K562 (cell line): ENCODE measurements at regions not wholly inside any gene's neighbourhood (a gene's known extent, or its start where the extent isn't known, plus 50 kb on each side); places are given as distances from the start of the nearest gene placed in this dataset.

Source experiments
- ATAC-seq: fragments of 200-7000 bp; cut with Tn5 transposase; 3 replicates; pipeline ENCODE4 v1.9.1; 2020; ENCODE audit warnings: moderate library complexity
- BruUV-seq: library from RNA; stranded (reverse); fragments of 400-500 nt; replicated peaks from 2 replicates; lab custom pipeline; 2021; lab: Mats Ljungman, UMichigan
- CTCF ChIA-PET: fragments of 300-600 bp; formaldehyde crosslinking; extraction: SDS; loops from one replicate; lab custom pipeline; 2021; ENCODE audit warnings: low intra/inter-chr PET ratio; lab: Yijun Ruan, JAX
- POLR2A ChIA-PET: fragments of 300-600, 350-650 bp; sonication (Branson Sonifier 250); formaldehyde crosslinking; extraction: SDS; loops from one replicate; lab custom pipeline; 2021; ENCODE audit warnings: antibody characterized with exemption, inconsistent platforms; lab: Yijun Ruan, JAX
- DNase-seq, 4 experiments: peaks; one replicate each; pipeline versions ENCODE4 v3.0.0 to v3.0.0-alpha.2; 2011 to 2018; ENCODE audit warnings: low spot score in 3 of 4, mixed read lengths in 3 of 4; ENCODE audit errors: extremely low read depth in 1 of 4
- FAIRE-seq: peaks from 2 replicates; lab custom pipeline; 2011; peaks lifted over from hg19 to GRCh38; lab: Jason Lieb, UNC
- H2AFZ ChIP-seq: 2 replicates; pipeline ENCODE4 v1.6.0; 2011; ENCODE audit warnings: low read depth, low read length, control low read depth, inconsistent platforms
- H3K27ac ChIP-seq: fragments of 200-600 bp; 3 replicates; pipeline ENCODE4 v1.8.0; 2011; ENCODE audit warnings: low read depth, mild to moderate bottlenecking, control low read depth, inconsistent platforms, low read length, moderate library complexity, mixed read lengths; ENCODE audit errors: extremely low read depth
- H3K27me3 ChIP-seq, 2 experiments: fragments of 300-600 bp in 1 of 2; 2 replicates in 1 of 2; 3 replicates in 1 of 2; pipeline versions ENCODE4 v1.6.0 to v1.8.0; 2011; ENCODE audit warnings: inconsistent platforms in 2 of 2, low read length in 2 of 2, mild to moderate bottlenecking in 1 of 2, mixed read lengths in 1 of 2, moderate library complexity in 1 of 2; ENCODE audit not compliant: control insufficient read depth in 2 of 2, insufficient read depth in 2 of 2
- H3K36me3 ChIP-seq: fragments of 300-600 bp; 3 replicates; pipeline ENCODE4 v1.8.0; 2011; ENCODE audit warnings: mild to moderate bottlenecking, low read length, inconsistent platforms; ENCODE audit not compliant: control insufficient read depth, insufficient read depth
- H3K4me1 ChIP-seq, 2 experiments: fragments of 200-600 bp in 1 of 2; replicated peaks in 1 of 2; 2 replicates in 1 of 2; 3 replicates in 1 of 2; pipeline versions ENCODE4 v1.5.1 to v1.8.0; 2011; ENCODE audit warnings: inconsistent platforms in 2 of 2, low read length in 2 of 2, mild to moderate bottlenecking in 1 of 2, mixed read lengths in 1 of 2, moderate library complexity in 1 of 2; ENCODE audit not compliant: control insufficient read depth in 2 of 2, insufficient read depth in 2 of 2
- H3K4me2 ChIP-seq: 2 replicates; pipeline ENCODE4 v1.6.1; 2011; ENCODE audit warnings: low read length, control low read depth, inconsistent platforms, mixed read lengths; ENCODE audit not compliant: insufficient read depth
- H3K4me3 ChIP-seq: fragments of 200-600 bp; sonication (generic), shearing (Covaris generic); 2 replicates; pipeline ENCODE4 v1.5.1; 2016; ENCODE audit warnings: control low read depth, inconsistent platforms
- H3K79me2 ChIP-seq: fragments of 200-600 bp; 3 replicates; pipeline ENCODE4 v1.8.0; 2011; ENCODE audit warnings: low read length, inconsistent platforms; ENCODE audit not compliant: control insufficient read depth, insufficient read depth
- H3K9ac ChIP-seq, 2 experiments: 2 replicates each; pipeline versions ENCODE4 v1.6.0 to v1.6.1; 2011; ENCODE audit warnings: low read depth in 2 of 2, low read length in 2 of 2, control low read depth in 1 of 2, inconsistent platforms in 1 of 2, mild to moderate bottlenecking in 1 of 2, mixed read lengths in 1 of 2; ENCODE audit not compliant: insufficient read depth in 1 of 2
- H3K9me1 ChIP-seq: one replicate; pipeline ENCODE4 v1.6.0; 2011; ENCODE audit warnings: inconsistent platforms, mild to moderate bottlenecking, low read length, moderate library complexity; ENCODE audit not compliant: control insufficient read depth, insufficient read depth
- H3K9me3 ChIP-seq: replicated peaks from 2 replicates; pipeline ENCODE4 v1.5.1; 2011; ENCODE audit warnings: low read depth, low read length, inconsistent platforms; ENCODE audit not compliant: control insufficient read depth, insufficient read depth
- H4K20me1 ChIP-seq: replicated peaks from 2 replicates; pipeline ENCODE4 v1.6.1; 2011; ENCODE audit warnings: low read length, inconsistent platforms, mixed read lengths; ENCODE audit not compliant: control insufficient read depth, insufficient read depth
- BRD4 ChIP-seq: fragments of 200-600 bp; sonication (generic); IDR thresholded peaks from 2 replicates; pipeline ENCODE4 v1.6.1; 2017; ENCODE audit warnings: inconsistent platforms
- CTCF ChIP-seq, 3 experiments: IDR thresholded peaks in 2 of 3; conservative IDR thresholded peaks in 1 of 3; 2 replicates each; pipeline ENCODE4 v1.5.1; 2011 to 2012; ENCODE audit warnings: low read length in 3 of 3, mild to moderate bottlenecking in 3 of 3, control low read depth in 2 of 3, improper control_type of control experiment in 1 of 3, inconsistent platforms in 1 of 3, low read depth in 1 of 3, mixed read lengths in 1 of 3, moderate library complexity in 1 of 3; ENCODE audit not compliant: insufficient read depth in 2 of 3
- FOXP1 ChIP-seq: sonication (generic); formaldehyde crosslinking; IDR thresholded peaks from 2 replicates; pipeline ENCODE4 v1.8.0; 2022; ENCODE audit warnings: mild to moderate bottlenecking, missing genetic modification reagents
- GTF2A2 ChIP-seq: IDR thresholded peaks from 2 replicates; pipeline ENCODE4 v1.6.1; 2016; ENCODE audit warnings: mild to moderate bottlenecking, missing genetic modification characterization, missing compliant biosample characterization
- KDM2B ChIP-seq: fragments of 250-450 bp; sonication (Bioruptor Pico); IDR thresholded peaks from 2 replicates; pipeline ENCODE4 v1.8.0; 2021; ENCODE audit warnings: mild to moderate bottlenecking, moderate library complexity
- MTA2 ChIP-seq: fragments of 450-650 bp; IDR thresholded peaks from 2 replicates; pipeline ENCODE4 v1.6.1; 2016; ENCODE audit warnings: low read depth
- NFIC ChIP-seq: fragments of 450-650 bp; IDR thresholded peaks from 2 replicates; pipeline ENCODE4 v1.6.1; 2017; ENCODE audit warnings: mild to moderate bottlenecking, inconsistent platforms
- NKRF ChIP-seq: fragments of 450-650 bp; IDR thresholded peaks from 2 replicates; pipeline ENCODE4 v1.6.1; 2016; ENCODE audit warnings: borderline replicate concordance
- PRDM10 ChIP-seq: fragments of 450-650 bp; IDR thresholded peaks from 2 replicates; pipeline ENCODE4 v1.6.1; 2018; ENCODE audit not compliant: partially characterized antibody
- RAD21 ChIP-seq, 2 experiments: fragments of 250-450 bp in 1 of 2; fragments of 450-650 bp in 1 of 2; sonication (Bioruptor Pico) in 1 of 2; formaldehyde crosslinking in 1 of 2; IDR thresholded peaks in 1 of 2; conservative IDR thresholded peaks in 1 of 2; 2 replicates each; pipeline versions ENCODE4 v1.4.0 to v1.8.0; 2020 to 2022; ENCODE audit warnings: mild to moderate bottlenecking in 2 of 2, moderate library complexity in 1 of 2
- SIN3B ChIP-seq: fragments of 450-650 bp; IDR thresholded peaks from 2 replicates; pipeline ENCODE4 v1.6.1; 2017; ENCODE audit warnings: low read depth, mild to moderate bottlenecking, moderate library complexity
- ZBTB8A ChIP-seq: fragments of 450-650 bp; IDR thresholded peaks from 2 replicates; pipeline ENCODE4 v1.6.1; 2018; ENCODE audit warnings: mild to moderate bottlenecking, moderate library complexity; ENCODE audit not compliant: partially characterized antibody
- ZNF24 ChIP-seq: fragments of 450-650 bp; IDR thresholded peaks from 2 replicates; pipeline ENCODE4 v1.6.1; 2016
- ZNF696 ChIP-seq: fragments of 250-450 bp; sonication (Bioruptor Pico); conservative IDR thresholded peaks from 2 replicates; pipeline ENCODE4 v1.4.0; 2020; ENCODE audit warnings: mild to moderate bottlenecking, moderate library complexity
- WGBS: fragments of 100-300 bp; shearing (Covaris generic); methylation state at CpG from one replicate; pipeline ENCODE4 v1.1.6; 2016; ENCODE audit warnings: low coverage, mixed read lengths; ENCODE audit not compliant: insufficient coverage; ENCODE audit errors: missing lambda C conversion rate; 5-methylcytosine and 5-hydroxymethylcytosine counted together
- in situ Hi-C: fragments of 300-500 bp; cut with MboI; formaldehyde crosslinking; loops from 4 replicates; pipeline ENCODE4 v1.15.0; 2018; ENCODE audit warnings: inconsistent platforms, mixed read lengths
- intact Hi-C: fragments of 100-400 bp; cut with micrococcal nuclease; formaldehyde crosslinking; loops from 2 replicates; pipeline ENCODE4 v1.14.2; 2022

GRCh38 chr18:33839452-33840211 lies 261.6 kb downstream of the ASXL3 start (continued):
- peak in 1 of 2 experiments; percentile 29; a peak in 1 of 4 replicates for TF ChIP-seq RAD21 (CRISPR knock-in tag; conservative IDR thresholded peaks at IDR 0.05 in 1 of 2, IDR thresholded peaks at IDR 0.05 in 1 of 2)

GRCh38 chr18:33838054-33838453 lies 260.0 kb downstream of the ASXL3 start:
- Histone ChIP-seq H3K27me3 (no peaks in the 10 kb centered on the region), H3K4me1 (no peaks in the 10 kb centered on the region), H2AFZ (no peak overlapping the region), H3K27ac (no peak overlapping the region), H3K9me1 (no peaks in the 10 kb centered on the region), H3K4me2 (no peak overlapping the region), H3K9ac (no peak overlapping the region), H3K9me3 (no peaks in the 10 kb centered on the region), H4K20me1 (no peaks in the 10 kb centered on the region), H3K4me3 (no peak overlapping the region), H3K79me2 (no peaks in the 10 kb centered on the region), H3K36me3 (no peaks in the 10 kb centered on the region)
- BruUV-seq: no TSS peak
- intact Hi-C loops: loop anchor here (5.0 kb wide), 1 partner anchor 949 kb away; no protein-coding TSS in a partner anchor
- in situ Hi-C loops: no loop called here
- no peak for ATAC-seq
- CTCF ChIA-PET: no interaction called here
- POLR2A ChIA-PET: no interaction called here
- DNase-seq: no peak
- WGBS: 0% methylated on average over 1 of the region's 1 CpG
- no peak for FAIRE-seq
- TF ChIP-seq ZNF24 (no peak), CTCF (IDR thresholded peaks at IDR 0.05 in 2 of 3, conservative IDR thresholded peaks at IDR 0.05 in 1 of 3; ENCODE audit: insufficient read depth in 2 of 3, low read depth in 1 of 3, low read length in 3 of 3) (no peak), BRD4 (no peak), MTA2 (no peak), KDM2B (CRISPR knock-in tag) (no peak), ZNF696 (CRISPR knock-in tag) (no peak), NFIC (no peak), PRDM10 (no peak), ZBTB8A (no peak), NKRF (no peak), SIN3B (no peak), GTF2A2 (tag) (no peak), FOXP1 (no peak)
